ENCODE measurements at regions not wholly inside any gene's neighbourhood (a gene's known extent, or its start where the extent isn't known, plus 50 kb on each side); places are given as distances from the start of the nearest gene placed in this dataset.
"Not testable (repeated sequence)": the region's sequence is repeated elsewhere in the genome, so short reads cannot be mapped to it uniquely, and the experiment has no call there.

GRCh38 chr3:26422415-26422814 lies 200.2 kb upstream of the LRRC3B start:
- no peak for DNase-seq

GRCh38 chr3:26425076-26425475 lies 197.5 kb upstream of the LRRC3B start:
- DNase-seq, result no peak

- no peak for DNase-seq
Measured at GRCh38 chr3:26428992-26429391, 193.6 kb upstream of the LRRC3B start.

GRCh38 chr3:26437678-26438077 lies 184.9 kb upstream of the LRRC3B start:
- DNase-seq, result no peak

GRCh38 chr3:26438325-26438940 lies 184.1 kb upstream of the LRRC3B start:
- DNase-seq, result no peak

- no peak for DNase-seq
Measured at GRCh38 chr3:26438981-26439884, 183.3 kb upstream of the LRRC3B start.

GRCh38 chr3:26449996-26450395 lies 172.6 kb upstream of the LRRC3B start:
- DNase-seq, result no peak

GRCh38 chr3:26452363-26452762 lies 170.2 kb upstream of the LRRC3B start:
- no peak for DNase-seq

GRCh38 chr3:26460985-26461384 lies 161.6 kb upstream of the LRRC3B start:
- no peak for DNase-seq

GRCh38 chr3:26472345-26472744 lies 150.2 kb upstream of the LRRC3B start:
- DNase-seq, result no peak

GRCh38 chr3:26474706-26475105 lies 147.9 kb upstream of the LRRC3B start:
- DNase-seq, result no peak

GRCh38 chr3:26480377-26480776 lies 142.2 kb upstream of the LRRC3B start:
- no peak for DNase-seq

- DNase-seq, result no peak
Measured at GRCh38 chr3:26484140-26484539, 138.4 kb upstream of the LRRC3B start.

GRCh38 chr3:26498271-26498670 lies 124.3 kb upstream of the LRRC3B start:
- no peak for DNase-seq

- no peak for DNase-seq
Measured at GRCh38 chr3:26505399-26505798, 117.2 kb upstream of the LRRC3B start.

- DNase-seq, result not testable (repeated sequence)
Measured at GRCh38 chr3:26514445-26515029, 108.0 kb upstream of the LRRC3B start.

GRCh38 chr3:26515351-26515750 lies 107.2 kb upstream of the LRRC3B start:
- DNase-seq, result no peak

- DNase-seq, result no peak
Measured at GRCh38 chr3:26521261-26521660, 101.3 kb upstream of the LRRC3B start.

GRCh38 chr3:26522919-26523318 lies 99.7 kb upstream of the LRRC3B start:
- no peak for DNase-seq

GRCh38 chr3:26525013-26525412 lies 97.6 kb upstream of the LRRC3B start:
- no peak for DNase-seq

- DNase-seq, result no peak
Measured at GRCh38 chr3:26535151-26535550, 87.4 kb upstream of the LRRC3B start.

- no peak for DNase-seq
Measured at GRCh38 chr3:26536955-26537354, 85.6 kb upstream of the LRRC3B start.

- no peak for DNase-seq
Measured at GRCh38 chr3:26550413-26550812, 72.2 kb upstream of the LRRC3B start.

GRCh38 chr3:26556637-26557036 lies 65.9 kb upstream of the LRRC3B start:
- no peak for DNase-seq
